ENCODE measurements at regions not wholly inside any gene's neighbourhood (a gene's known extent, or its start where the extent isn't known, plus 50 kb on each side); places are given as distances from the start of the nearest gene placed in this dataset.

- H3K36me3 ChIP-seq (ENCODE audit: control insufficient read depth in 3 of 3, insufficient read depth in 2 of 3, low read depth in 1 of 3, low read length in 3 of 3), result no peaks in the 10 kb centered on the region
- no peak overlapping the region for H3K4me3 ChIP-seq (ENCODE audit: low read depth in 1 of 3, low read length in 3 of 3)
- FAIRE-seq, result no peak
- DNase-seq, result no peak
- no peaks in the 10 kb centered on the region for H3K4me1 ChIP-seq (ENCODE audit: control insufficient read depth in 3 of 3, insufficient read depth in 2 of 3, low read depth in 1 of 3, low read length in 2 of 3)
- H3K27ac ChIP-seq (ENCODE audit: low read depth in 1 of 3, low read length in 2 of 3), result no peak overlapping the region
- WGBS, 3 donors, result 83 to 91% (median 90%) methylated on average over 1 of the region's 1 CpG
- H3K27me3 ChIP-seq (ENCODE audit: control insufficient read depth in 3 of 3, insufficient read depth in 3 of 3, low read length in 3 of 3), result no peaks in the 10 kb centered on the region
- no peaks in the 10 kb centered on the region for H3K9me3 ChIP-seq (ENCODE audit: control insufficient read depth in 2 of 2, insufficient read depth in 1 of 2, low read depth in 1 of 2, low read length in 1 of 2)
Measured at GRCh38 chr3:170792471-170792870, 77.5 kb downstream of the RPL22L1 start.

- WGBS, 3 donors, result 62 to 89% (median 82%) methylated on average over 1 of the region's 1 CpG
- H3K9me3 ChIP-seq (ENCODE audit: control insufficient read depth in 2 of 2, insufficient read depth in 1 of 2, low read depth in 1 of 2, low read length in 1 of 2), result no peaks in the 10 kb centered on the region
- H3K4me3 ChIP-seq (ENCODE audit: low read depth in 1 of 3, low read length in 3 of 3), result no peak overlapping the region
- H3K4me1 ChIP-seq (ENCODE audit: control insufficient read depth in 3 of 3, insufficient read depth in 2 of 3, low read depth in 1 of 3, low read length in 2 of 3), result no peaks in the 10 kb centered on the region
- no peak overlapping the region for H3K27ac ChIP-seq (ENCODE audit: low read depth in 1 of 3, low read length in 2 of 3)
- H3K36me3 ChIP-seq (ENCODE audit: control insufficient read depth in 3 of 3, insufficient read depth in 2 of 3, low read depth in 1 of 3, low read length in 3 of 3), result no peaks in the 10 kb centered on the region
- no peak for FAIRE-seq
- H3K27me3 ChIP-seq (ENCODE audit: control insufficient read depth in 3 of 3, insufficient read depth in 3 of 3, low read length in 3 of 3), result no peaks in the 10 kb centered on the region
- no peak for DNase-seq
Measured at GRCh38 chr3:170790647-170791046, 79.3 kb downstream of the RPL22L1 start.

- Histone ChIP-seq H3K36me3 (ENCODE audit: control insufficient read depth in 3 of 3, insufficient read depth in 2 of 3, low read depth in 1 of 3, low read length in 3 of 3) (no peaks in the 10 kb centered on the region), H3K27me3 (ENCODE audit: control insufficient read depth in 3 of 3, insufficient read depth in 3 of 3, low read length in 3 of 3) (no peaks in the 10 kb centered on the region), H3K27ac (ENCODE audit: low read depth in 1 of 3, low read length in 2 of 3) (no peak overlapping the region), H3K4me1 (ENCODE audit: control insufficient read depth in 3 of 3, insufficient read depth in 2 of 3, low read depth in 1 of 3, low read length in 2 of 3) (no peaks in the 10 kb centered on the region), H3K9me3 (ENCODE audit: control insufficient read depth in 2 of 2, insufficient read depth in 1 of 2, low read depth in 1 of 2, low read length in 1 of 2) (no peaks in the 10 kb centered on the region), H3K4me3 (ENCODE audit: low read depth in 1 of 3, low read length in 3 of 3) (no peak overlapping the region)
- DNase-seq (no peak), FAIRE-seq (no peak)
- WGBS, 3 donors, result 85 to 94% (median 92%) methylated on average over 2 of the region's 2 CpGs
Measured at GRCh38 chr3:170787464-170787863, 82.5 kb downstream of the RPL22L1 start.

GRCh38 chr3:170785454-170785853 lies 84.5 kb downstream of the RPL22L1 start:
- DNase-seq (no peak), FAIRE-seq (no peak)
- Histone ChIP-seq H3K36me3 (ENCODE audit: control insufficient read depth in 3 of 3, insufficient read depth in 2 of 3, low read depth in 1 of 3, low read length in 3 of 3) (no peaks in the 10 kb centered on the region), H3K9me3 (ENCODE audit: control insufficient read depth in 2 of 2, insufficient read depth in 1 of 2, low read depth in 1 of 2, low read length in 1 of 2) (no peaks in the 10 kb centered on the region), H3K27ac (ENCODE audit: low read depth in 1 of 3, low read length in 2 of 3) (no peak overlapping the region), H3K27me3 (ENCODE audit: control insufficient read depth in 3 of 3, insufficient read depth in 3 of 3, low read length in 3 of 3) (no peaks in the 10 kb centered on the region), H3K4me3 (ENCODE audit: low read depth in 1 of 3, low read length in 3 of 3) (no peak overlapping the region), H3K4me1 (ENCODE audit: control insufficient read depth in 3 of 3, insufficient read depth in 2 of 3, low read depth in 1 of 3, low read length in 2 of 3) (no peaks in the 10 kb centered on the region)
- WGBS, 3 donors, result 90 to 96% (median 90%) methylated on average over 3 of the region's 3 CpGs

- no peak for FAIRE-seq
- no peaks in the 10 kb centered on the region for H3K36me3 ChIP-seq (ENCODE audit: control insufficient read depth in 3 of 3, insufficient read depth in 2 of 3, low read depth in 1 of 3, low read length in 3 of 3)
- no peaks in the 10 kb centered on the region for H3K4me1 ChIP-seq (ENCODE audit: control insufficient read depth in 3 of 3, insufficient read depth in 2 of 3, low read depth in 1 of 3, low read length in 2 of 3)
- no peak overlapping the region for H3K4me3 ChIP-seq (ENCODE audit: low read depth in 1 of 3, low read length in 3 of 3)
- no peaks in the 10 kb centered on the region for H3K9me3 ChIP-seq (ENCODE audit: control insufficient read depth in 2 of 2, insufficient read depth in 1 of 2, low read depth in 1 of 2, low read length in 1 of 2)
- no peaks in the 10 kb centered on the region for H3K27me3 ChIP-seq (ENCODE audit: control insufficient read depth in 3 of 3, insufficient read depth in 3 of 3, low read length in 3 of 3)
- no peak for DNase-seq
- 90 to 96% (median 91%) methylated on average over 2 of the region's 2 CpGs for WGBS, 3 donors
- no peak overlapping the region for H3K27ac ChIP-seq (ENCODE audit: low read depth in 1 of 3, low read length in 2 of 3)
Measured at GRCh38 chr3:170784406-170784805, 85.6 kb downstream of the RPL22L1 start.

- FAIRE-seq (no peak), DNase-seq (no peak)
- H3K27ac ChIP-seq (ENCODE audit: low read depth in 1 of 3, low read length in 2 of 3), result peak overlapping the region in 1 of 3 donors; percentile 31
Measured at GRCh38 chr3:170780955-170781354, 89.0 kb downstream of the RPL22L1 start.

GRCh38 chr3:170780471-170780870 lies 89.5 kb downstream of the RPL22L1 start:
- Histone ChIP-seq H3K4me3 (ENCODE audit: low read depth in 1 of 3, low read length in 3 of 3) (no peak overlapping the region), H3K36me3 (ENCODE audit: control insufficient read depth in 3 of 3, insufficient read depth in 2 of 3, low read depth in 1 of 3, low read length in 3 of 3) (no peaks in the 10 kb centered on the region), H3K27me3 (ENCODE audit: control insufficient read depth in 3 of 3, insufficient read depth in 3 of 3, low read length in 3 of 3) (no peaks in the 10 kb centered on the region), H3K27ac (ENCODE audit: low read depth in 1 of 3, low read length in 2 of 3) (no peak overlapping the region), H3K4me1 (ENCODE audit: control insufficient read depth in 3 of 3, insufficient read depth in 2 of 3, low read depth in 1 of 3, low read length in 2 of 3) (no peaks in the 10 kb centered on the region), H3K9me3 (ENCODE audit: control insufficient read depth in 2 of 2, insufficient read depth in 1 of 2, low read depth in 1 of 2, low read length in 1 of 2) (peaks cover 0 to 3% of the 10 kb centered on the region in 2 donors)
- DNase-seq (no peak), FAIRE-seq (no peak)
- WGBS, 3 donors, result 59 to 70% (median 61%) methylated on average over 1 of the region's 1 CpG

More at GRCh38 chr3:170780955-170781354, 89.0 kb downstream of the RPL22L1 start:
- Histone ChIP-seq H3K4me3 (ENCODE audit: low read depth in 1 of 3, low read length in 3 of 3) (no peak overlapping the region), H3K9me3 (ENCODE audit: control insufficient read depth in 2 of 2, insufficient read depth in 1 of 2, low read depth in 1 of 2, low read length in 1 of 2) (peaks cover 0 to 3% of the 10 kb centered on the region in 2 donors), H3K4me1 (ENCODE audit: control insufficient read depth in 3 of 3, insufficient read depth in 2 of 3, low read depth in 1 of 3, low read length in 2 of 3) (no peaks in the 10 kb centered on the region), H3K27me3 (ENCODE audit: control insufficient read depth in 3 of 3, insufficient read depth in 3 of 3, low read length in 3 of 3) (no peaks in the 10 kb centered on the region), H3K36me3 (ENCODE audit: control insufficient read depth in 3 of 3, insufficient read depth in 2 of 3, low read depth in 1 of 3, low read length in 3 of 3) (no peaks in the 10 kb centered on the region)

- no peaks in the 10 kb centered on the region for H3K4me1 ChIP-seq (ENCODE audit: control insufficient read depth in 3 of 3, insufficient read depth in 2 of 3, low read depth in 1 of 3, low read length in 2 of 3)
- no peak overlapping the region for H3K4me3 ChIP-seq (ENCODE audit: low read depth in 1 of 3, low read length in 3 of 3)
- 78 to 83% (median 79%) methylated on average over 6 of the region's 6 CpGs for WGBS, 3 donors
- DNase-seq (no peak), FAIRE-seq (no peak)
- no peaks in the 10 kb centered on the region for H3K36me3 ChIP-seq (ENCODE audit: control insufficient read depth in 3 of 3, insufficient read depth in 2 of 3, low read depth in 1 of 3, low read length in 3 of 3)
- peaks cover 0 to 3% of the 10 kb centered on the region in 2 donors for H3K9me3 ChIP-seq (ENCODE audit: control insufficient read depth in 2 of 2, insufficient read depth in 1 of 2, low read depth in 1 of 2, low read length in 1 of 2)
- H3K27ac ChIP-seq (ENCODE audit: low read depth in 1 of 3, low read length in 2 of 3), result no peak overlapping the region
- no peaks in the 10 kb centered on the region for H3K27me3 ChIP-seq (ENCODE audit: control insufficient read depth in 3 of 3, insufficient read depth in 3 of 3, low read length in 3 of 3)
Measured at GRCh38 chr3:170778240-170779217, 91.5 kb downstream of the RPL22L1 start.

- no peaks in the 10 kb centered on the region for H3K36me3 ChIP-seq (ENCODE audit: control insufficient read depth in 3 of 3, insufficient read depth in 2 of 3, low read depth in 1 of 3, low read length in 3 of 3)
- DNase-seq (no peak), FAIRE-seq (no peak)
Measured at GRCh38 chr3:170777564-170777926, 92.5 kb downstream of the RPL22L1 start.

More at GRCh38 chr3:170777564-170777926, 92.5 kb downstream of the RPL22L1 start:
- no peak overlapping the region for H3K27ac ChIP-seq (ENCODE audit: low read depth in 1 of 3, low read length in 2 of 3)
- H3K9me3 ChIP-seq (ENCODE audit: control insufficient read depth in 2 of 2, insufficient read depth in 1 of 2, low read depth in 1 of 2, low read length in 1 of 2), result peaks cover 0 to 3% of the 10 kb centered on the region in 2 donors
- H3K27me3 ChIP-seq (ENCODE audit: control insufficient read depth in 3 of 3, insufficient read depth in 3 of 3, low read length in 3 of 3), result no peaks in the 10 kb centered on the region
- no peaks in the 10 kb centered on the region for H3K4me1 ChIP-seq (ENCODE audit: control insufficient read depth in 3 of 3, insufficient read depth in 2 of 3, low read depth in 1 of 3, low read length in 2 of 3)
- H3K4me3 ChIP-seq (ENCODE audit: low read depth in 1 of 3, low read length in 3 of 3), result no peak overlapping the region

Measured in small intestine (tissue), 7 donors.